Esophagus muscularis mucosa (tissue), 4 donors: ENCODE measurements at regions not wholly inside any gene's neighbourhood (a gene's known extent, or its start where the extent isn't known, plus 50 kb on each side); places are given as distances from the start of the nearest gene placed in this dataset.

Source experiments
- CTCF ChIP-seq, 3 experiments: fragments of 200-600 bp in 2 of 3; fragments of 450-650 bp in 1 of 3; sonication (generic) in 2 of 3; IDR thresholded peaks; one replicate each; pipeline ENCODE4 v1.5.1; 2017 to 2019; ENCODE audit warnings: antibody characterized with exemption in 3 of 3, mild to moderate bottlenecking in 2 of 3, moderate library complexity in 1 of 3
- EP300 ChIP-seq: sonication (generic); formaldehyde crosslinking; IDR thresholded peaks from one replicate; pipeline ENCODE4 v1.6.1; 2017; ENCODE audit warnings: antibody characterized with exemption
- POLR2A ChIP-seq: fragments of 450-650 bp; IDR thresholded peaks from one replicate; pipeline ENCODE4 v1.6.1; 2017; ENCODE audit warnings: antibody characterized with exemption, moderate library complexity, mild to moderate bottlenecking, low read depth
- POLR2AphosphoS5 ChIP-seq, 2 donors: sonication (generic); formaldehyde crosslinking; IDR thresholded peaks; one replicate each; pipeline ENCODE4 v1.6.1; 2017; ENCODE audit warnings: antibody characterized with exemption in 2 of 2

GRCh38 chr1:62384276-62385005 is 52.4 kb upstream of the USP1 start:
- TF ChIP-seq CTCF (IDR thresholded peaks at IDR 0.05): no peak
- TF ChIP-seq EP300: no peak
- no peak for TF ChIP-seq POLR2AphosphoS5 (IDR thresholded peaks at IDR 0.05)
- no peak for TF ChIP-seq POLR2A
